Kidney capillary endothelial cell (primary cell): ENCODE measurements at regions not wholly inside any gene's neighbourhood (a gene's known extent, or its start where the extent isn't known, plus 50 kb on each side); places are given as distances from the start of the nearest gene placed in this dataset.
"Not testable (repeated sequence)": the region's sequence is repeated elsewhere in the genome, so short reads cannot be mapped to it uniquely, and the experiment has no call there.

Source experiments
- DNase-seq: peaks from one replicate; pipeline ENCODE4 v3.0.0-alpha.2; 2018; ENCODE audit warnings: low spot score

DNA sequence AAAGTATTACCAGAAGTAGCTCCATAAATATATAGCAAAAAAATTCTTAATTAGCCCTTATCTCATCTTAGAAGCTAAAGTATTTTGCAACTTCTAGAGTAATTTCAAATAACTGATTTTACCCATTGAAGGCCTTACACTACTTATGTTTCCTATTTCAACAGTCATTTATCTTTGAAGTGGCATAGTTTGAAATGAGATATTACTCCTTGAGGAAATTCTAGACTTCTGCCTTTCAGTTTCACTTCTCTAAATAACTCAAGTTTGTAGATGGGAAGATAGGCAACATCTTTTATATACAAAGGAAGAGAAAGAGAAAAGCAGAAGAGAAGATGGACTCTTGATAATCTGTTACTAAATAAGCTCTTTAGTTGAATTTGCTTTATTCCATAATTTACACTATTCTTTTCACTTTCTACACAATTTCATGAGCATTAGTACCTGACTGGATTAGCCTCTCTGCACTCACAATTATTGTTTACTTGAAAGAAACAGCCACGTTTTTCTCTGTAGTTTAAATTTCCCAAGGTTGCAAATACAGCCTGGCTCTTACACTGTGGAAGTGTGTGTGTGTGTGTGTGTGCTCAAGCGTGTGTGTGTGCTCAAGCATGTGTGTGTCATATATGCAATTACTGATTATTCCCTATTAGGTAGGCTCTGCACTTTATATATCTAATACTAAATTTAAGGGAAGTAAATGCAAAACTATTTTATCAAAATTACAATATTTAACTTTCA is 60.6 kb upstream of the EMB start:
- DNase-seq: no peak

- DNase-seq: not testable (repeated sequence)
Observed at GRCh38 chr5:50513028-50513457, 72.0 kb upstream of the EMB start.

DNA sequence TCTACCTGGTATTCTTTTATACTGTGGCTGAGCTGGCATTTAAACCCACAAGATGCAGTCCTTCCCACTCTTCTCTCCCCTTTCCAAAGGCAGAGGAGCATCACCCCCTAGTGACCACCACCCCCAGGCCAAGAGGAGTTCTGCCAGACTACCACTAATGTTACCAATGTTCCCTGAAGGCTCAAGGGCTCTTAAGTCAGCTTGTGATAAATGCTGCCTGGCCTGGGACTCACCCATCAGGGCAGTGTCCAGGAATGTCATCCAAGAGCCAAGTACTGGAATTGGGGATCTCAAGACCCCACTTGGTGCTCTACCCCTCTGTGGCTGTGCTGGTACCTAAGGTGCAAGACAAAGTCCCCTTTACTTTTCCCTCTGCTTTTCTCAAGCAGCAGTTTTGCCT is 80.0 kb upstream of the EMB start:
- DNase-seq: not testable (repeated sequence)

DNA sequence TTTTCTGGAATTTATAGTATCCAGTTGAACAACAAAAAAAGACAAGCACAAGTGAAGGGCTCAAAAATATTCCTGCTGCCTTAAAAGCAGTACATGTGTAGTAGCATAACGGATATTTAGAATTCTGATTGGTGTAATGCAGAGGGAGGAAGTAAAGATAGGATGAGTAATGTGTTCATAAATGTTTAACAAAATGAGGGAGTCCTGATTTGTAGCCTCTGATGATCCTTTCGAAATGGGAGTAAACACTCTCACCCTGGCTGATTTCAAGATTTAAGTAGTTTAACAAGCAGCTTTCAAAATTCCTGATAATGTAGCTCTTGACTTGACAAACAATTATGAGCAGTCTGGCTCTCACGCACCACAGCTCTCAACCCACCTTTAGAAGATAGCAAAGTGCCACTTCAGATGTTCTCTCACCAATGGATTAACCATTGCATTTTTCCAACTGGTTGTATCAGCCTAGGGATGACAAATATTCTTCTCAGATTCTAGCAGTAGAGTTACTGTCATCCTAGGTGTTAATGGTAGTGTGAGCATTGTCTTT is 86.5 kb upstream of the EMB start:
- DNase-seq: not testable (repeated sequence)

DNA sequence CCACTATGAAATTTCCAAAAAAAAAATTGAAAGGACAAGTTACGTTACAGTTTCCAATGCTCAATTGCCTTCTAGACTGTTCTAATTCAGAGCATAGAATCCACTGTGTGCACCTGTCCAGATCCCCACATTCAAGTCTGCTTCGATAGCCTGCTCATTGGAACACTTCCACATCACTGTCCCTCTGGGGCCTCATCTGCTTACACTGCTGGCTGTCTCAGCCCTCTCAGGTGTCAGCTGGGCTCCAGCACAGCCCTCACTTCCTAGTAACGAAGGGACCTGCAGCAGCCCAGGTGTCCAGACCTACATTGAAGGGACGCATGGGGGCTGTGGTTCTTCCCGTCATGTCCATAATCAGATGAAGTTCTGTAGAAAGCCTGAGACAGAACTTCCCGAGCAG is 94.3 kb upstream of the EMB start:
- no peak for DNase-seq

- DNase-seq: not testable (repeated sequence)
Observed at GRCh38 chr5:50537534-50537933, 96.4 kb upstream of the EMB start.

DNA sequence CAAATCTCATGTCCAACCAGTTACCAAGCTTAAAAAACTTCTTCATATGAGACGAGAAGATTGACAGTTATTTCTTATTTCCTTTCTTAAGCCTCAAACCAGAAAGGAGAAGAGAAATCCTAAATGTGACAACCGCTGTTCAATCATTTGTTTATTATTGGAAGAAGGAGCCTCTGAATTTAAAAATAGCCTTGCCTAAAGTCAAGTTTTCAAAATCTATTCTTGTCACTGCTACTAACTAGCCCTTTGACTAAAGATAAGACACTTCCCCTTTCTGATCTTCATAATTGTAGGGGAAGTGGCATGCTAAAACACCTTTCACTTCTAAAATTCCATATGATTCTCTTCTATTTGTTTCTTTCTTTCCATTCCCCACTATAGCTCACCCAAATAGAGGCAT is 106.2 kb upstream of the EMB start:
- DNase-seq: no peak

DNA sequence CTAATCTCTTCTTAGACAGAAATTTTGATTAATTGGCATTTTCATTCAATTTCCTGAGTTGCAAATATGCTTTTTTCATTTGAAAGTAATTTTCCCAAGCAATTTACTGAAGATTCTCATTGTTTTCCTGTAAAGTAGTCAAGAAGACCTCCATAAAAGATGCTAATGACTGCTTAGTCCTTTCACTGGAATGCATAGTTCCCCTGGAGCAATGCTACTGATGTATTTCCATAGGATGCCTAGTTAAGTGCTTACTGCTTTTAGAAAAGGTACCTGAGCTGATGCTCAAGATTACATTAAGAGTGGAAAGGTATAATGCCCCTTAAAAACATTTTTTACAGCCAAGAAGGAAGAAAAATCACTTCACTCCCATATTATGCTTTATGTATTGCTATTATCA is 109.2 kb upstream of the EMB start:
- no peak for DNase-seq

DNA sequence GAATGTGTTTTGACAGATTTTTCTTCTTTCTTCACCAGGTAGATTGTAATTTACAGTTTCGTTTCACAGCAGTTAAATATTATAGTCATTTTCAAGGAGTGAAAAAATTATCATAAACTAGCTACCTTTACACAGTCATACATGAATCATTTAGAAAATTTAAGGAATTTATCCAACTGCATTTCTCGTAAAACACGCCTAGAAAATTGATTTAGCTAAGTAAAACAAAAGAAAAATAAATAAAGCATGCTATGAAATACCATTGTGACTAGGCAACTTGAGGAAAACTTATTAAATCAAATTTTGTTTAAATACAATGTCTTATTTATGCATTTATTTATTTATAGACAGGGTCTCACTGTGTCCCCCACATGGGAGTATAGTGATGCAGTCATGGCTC is 109.9 kb upstream of the EMB start:
- no peak for DNase-seq

GRCh38 chr5:50553560-50553984 is 112.5 kb upstream of the EMB start:
- DNase-seq: no peak

DNA sequence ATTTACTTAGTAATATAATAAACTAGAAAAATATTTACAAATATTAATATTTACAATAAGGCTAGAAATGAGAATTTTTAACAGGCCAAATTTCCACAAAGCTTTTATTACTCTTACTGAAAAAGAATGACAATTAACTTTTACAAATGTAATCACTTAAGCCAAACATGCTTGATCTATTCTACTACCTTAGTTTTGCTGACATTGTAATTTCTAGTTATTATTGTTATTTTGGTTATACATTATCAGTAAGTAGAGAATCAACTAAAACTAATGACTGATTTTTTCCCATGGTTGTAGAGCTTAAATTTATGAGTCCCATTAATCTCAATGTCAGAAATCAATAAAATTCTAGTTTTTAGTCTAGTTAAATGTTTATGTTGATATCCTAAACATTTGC is 107.8 kb upstream of the PARP8 start:
- DNase-seq: not testable (repeated sequence)

- DNase-seq: no peak
Observed at GRCh38 chr5:50559955-50560354, 106.5 kb upstream of the PARP8 start.

DNA sequence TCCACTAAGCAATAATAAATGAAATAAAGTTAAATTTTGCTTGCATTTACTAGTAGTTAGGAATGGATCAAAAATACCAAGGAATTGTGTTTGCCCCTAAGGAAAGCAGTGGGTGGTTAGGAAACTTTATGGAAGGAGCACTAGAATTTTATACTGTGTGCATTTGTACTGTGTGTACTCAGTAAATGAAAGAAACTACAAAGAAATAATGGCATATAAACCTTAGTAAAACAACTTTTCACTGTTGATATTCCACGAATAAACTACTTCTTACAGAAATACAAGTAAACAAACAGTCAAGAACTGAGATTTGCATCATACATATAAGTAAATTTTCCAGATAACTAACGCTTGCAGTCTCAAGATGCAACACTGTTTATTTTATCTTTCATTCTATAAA is 103.7 kb upstream of the PARP8 start:
- no peak for DNase-seq

- no peak for DNase-seq
Observed at GRCh38 chr5:50564079-50564478, 102.4 kb upstream of the PARP8 start.

DNA sequence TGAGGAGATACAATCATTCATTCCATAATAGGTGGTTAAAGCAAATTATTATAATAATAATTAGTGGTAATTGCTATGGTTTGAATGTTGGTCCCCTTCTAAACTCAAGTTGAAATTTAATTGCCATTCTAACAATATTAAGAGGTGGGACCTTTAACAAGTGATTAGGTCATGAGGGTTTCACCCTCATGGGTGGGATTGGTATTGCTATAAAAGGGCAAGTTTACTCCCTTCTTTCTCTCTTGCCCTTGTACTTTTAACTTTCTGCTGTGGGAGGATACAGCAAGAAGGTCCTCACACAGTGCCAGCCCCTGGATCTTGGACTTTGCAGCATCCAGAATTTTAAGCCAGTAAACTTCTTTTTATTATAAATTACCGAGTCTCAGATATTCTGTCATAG is 101.9 kb upstream of the PARP8 start:
- no peak for DNase-seq

GRCh38 chr5:50574121-50574520 is 92.3 kb upstream of the PARP8 start:
- DNase-seq: no peak

DNA sequence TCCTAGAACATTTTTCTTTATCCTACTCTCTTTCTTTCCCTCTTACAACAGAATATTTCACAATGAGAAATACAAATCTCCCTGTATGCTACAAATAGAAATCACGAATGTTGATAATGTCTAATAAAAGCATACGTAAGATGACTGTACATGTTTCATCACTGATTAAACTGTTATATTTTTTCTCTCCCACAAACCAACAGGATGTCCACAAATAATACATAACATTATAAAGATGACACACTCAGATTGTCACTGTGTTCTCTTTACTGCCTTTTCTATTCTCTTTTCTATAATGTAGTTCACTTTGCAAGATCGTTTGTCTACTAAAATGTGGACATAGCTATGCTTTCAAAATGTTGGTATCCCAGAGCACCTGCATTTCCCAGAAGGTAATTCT is 90.7 kb upstream of the PARP8 start:
- DNase-seq: no peak

DNA sequence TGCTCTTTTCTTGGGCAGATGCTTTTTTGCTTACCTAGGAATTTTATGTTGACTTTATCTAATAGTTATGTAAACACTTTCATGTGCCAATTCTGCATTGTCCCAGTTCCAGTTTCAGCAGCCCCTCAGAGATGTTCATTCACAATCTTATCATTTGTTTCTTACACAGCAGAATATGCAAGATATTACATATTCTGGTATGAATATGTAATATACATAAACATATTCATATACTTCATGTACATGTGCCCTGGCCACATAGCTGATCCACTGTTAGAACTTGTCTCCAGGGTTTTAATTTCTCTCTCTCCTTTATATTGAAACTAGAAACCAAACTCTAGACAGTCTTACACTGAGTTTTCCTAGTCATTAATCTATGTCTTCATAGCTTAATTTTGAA is 90.2 kb upstream of the PARP8 start:
- no peak for DNase-seq

DNA sequence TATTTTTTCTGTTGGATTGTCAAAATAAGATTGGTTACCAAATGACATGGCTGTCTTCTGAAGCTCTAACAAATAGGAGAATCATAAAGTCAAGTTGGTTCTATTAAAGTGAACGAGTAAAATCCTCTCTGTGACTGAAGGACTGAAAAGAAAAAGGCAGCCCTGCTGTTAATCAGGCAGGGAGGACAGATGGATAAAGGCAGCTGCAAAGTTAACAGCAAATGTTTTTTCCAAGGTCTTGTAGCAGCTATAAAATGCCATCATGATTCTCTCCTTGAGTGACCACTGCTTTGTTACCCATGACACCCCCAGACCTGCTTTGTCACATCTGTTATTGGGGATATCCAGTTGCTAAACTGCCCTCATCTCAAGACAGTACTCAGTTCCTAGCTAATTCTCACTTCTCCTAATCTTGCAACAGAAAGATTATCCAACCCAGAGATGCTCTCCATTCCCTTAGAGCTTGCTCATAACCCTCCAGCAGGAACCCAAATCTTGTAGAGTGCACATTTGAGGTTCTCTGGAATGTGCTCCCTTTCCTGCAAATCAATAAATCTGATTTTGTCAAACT is 89.7 kb upstream of the PARP8 start:
- DNase-seq: no peak

GRCh38 chr5:50580506-50580905 is 85.9 kb upstream of the PARP8 start:
- no peak for DNase-seq

DNA sequence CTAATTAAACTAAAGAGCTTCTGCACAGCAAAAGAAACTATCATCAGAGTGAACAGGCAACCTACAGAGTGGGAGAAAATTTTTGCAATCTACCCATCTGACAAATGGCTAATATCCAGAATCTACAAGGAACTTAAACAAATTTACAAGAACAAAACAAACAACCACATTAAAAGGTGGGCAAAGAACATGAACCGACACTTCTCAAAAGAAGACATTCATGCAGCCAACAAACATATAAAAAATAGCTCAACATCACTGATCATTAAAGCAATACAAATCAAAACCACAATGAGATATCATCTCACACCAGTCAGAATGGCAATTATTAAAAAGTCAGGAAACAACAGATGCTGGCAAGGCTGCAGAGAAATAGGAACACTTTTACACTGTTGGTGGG is 84.6 kb upstream of the PARP8 start:
- DNase-seq: not testable (repeated sequence)

- no peak for DNase-seq
Observed at GRCh38 chr5:50582699-50583098, 83.7 kb upstream of the PARP8 start.

- no peak for DNase-seq
Observed at GRCh38 chr5:50583621-50584020, 82.8 kb upstream of the PARP8 start.

DNA sequence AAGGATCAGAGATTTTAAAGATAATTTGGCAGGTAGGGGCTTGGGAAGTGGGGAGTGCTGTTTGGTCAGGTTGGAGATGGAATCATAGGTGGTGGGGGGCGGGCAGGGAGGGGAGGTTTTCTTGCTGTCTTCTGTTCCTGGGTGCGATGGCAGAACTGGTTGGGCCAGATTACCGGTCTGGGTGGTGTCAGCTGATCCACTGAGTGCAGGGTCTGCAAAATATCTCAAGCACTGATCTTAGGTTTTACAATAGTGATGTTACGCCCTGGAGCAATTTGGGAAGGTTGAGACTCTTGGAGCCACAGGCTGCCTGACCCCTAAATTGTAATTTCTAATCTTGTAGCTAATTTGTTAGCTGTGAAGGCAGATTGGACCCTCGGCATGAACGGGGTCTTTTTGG is 78.0 kb upstream of the PARP8 start:
- DNase-seq: not testable (repeated sequence)
